ENCODE measurements at regions not wholly inside any gene's neighbourhood (a gene's known extent, or its start where the extent isn't known, plus 50 kb on each side); places are given as distances from the start of the nearest gene placed in this dataset.
"Not testable (repeated sequence)": the region's sequence is repeated elsewhere in the genome, so short reads cannot be mapped to it uniquely, and the experiment has no call there.

- H3K9me3 Mint-ChIP-seq = peaks cover 4% of the 10 kb centered on the region
- no peak overlapping the region for H3K27ac Mint-ChIP-seq
- H3K36me3 Mint-ChIP-seq (ENCODE audit: low read depth) = no peaks in the 10 kb centered on the region
- ATAC-seq (replicated peaks) = no peak
- no peaks in the 10 kb centered on the region for H3K4me1 Mint-ChIP-seq
- H3K4me3 Mint-ChIP-seq = no peak overlapping the region
- peaks cover 35% of the 10 kb centered on the region for H3K27me3 Mint-ChIP-seq
These were observed 107.5 kb downstream of the DCLK3 start for GRCh38 chr3:36656873-36657272.

- no peaks in the 10 kb centered on the region for H3K4me1 Mint-ChIP-seq
- no peak overlapping the region for H3K4me3 Mint-ChIP-seq
- H3K27me3 Mint-ChIP-seq = peaks cover 42% of the 10 kb centered on the region
- peaks cover 4% of the 10 kb centered on the region for H3K9me3 Mint-ChIP-seq
- no peaks in the 10 kb centered on the region for H3K36me3 Mint-ChIP-seq (ENCODE audit: low read depth)
- ATAC-seq (replicated peaks) = no peak
- no peak overlapping the region for H3K27ac Mint-ChIP-seq
These were observed 111.3 kb downstream of the DCLK3 start for GRCh38 chr3:36653095-36653494.

- Mint-ChIP-seq H3K9me3 (peaks cover 4% of the 10 kb centered on the region), H3K36me3 (ENCODE audit: low read depth) (no peaks in the 10 kb centered on the region), H3K4me3 (no peak overlapping the region), H3K27me3 (peaks cover 41% of the 10 kb centered on the region), H3K27ac (no peak overlapping the region), H3K4me1 (no peaks in the 10 kb centered on the region)
- ATAC-seq (replicated peaks) = no peak
These were observed 112.2 kb downstream of the DCLK3 start for GRCh38 chr3:36652104-36652503.

GRCh38 chr3:36650271-36650671 is 114.1 kb downstream of the DCLK3 start:
- no peak overlapping the region for H3K4me3 Mint-ChIP-seq
- H3K9me3 Mint-ChIP-seq = peaks cover 4% of the 10 kb centered on the region

GRCh38 chr3:36649125-36649524 is 115.2 kb downstream of the DCLK3 start:
- Mint-ChIP-seq H3K4me1 (no peaks in the 10 kb centered on the region), H3K36me3 (ENCODE audit: low read depth) (no peaks in the 10 kb centered on the region), H3K9me3 (no peaks in the 10 kb centered on the region), H3K27me3 (peaks cover 39% of the 10 kb centered on the region), H3K4me3 (no peak overlapping the region), H3K27ac (no peak overlapping the region)
- no peak for ATAC-seq (replicated peaks)

More at GRCh38 chr3:36650271-36650671, 114.1 kb downstream of the DCLK3 start:
- Mint-ChIP-seq H3K36me3 (ENCODE audit: low read depth) (no peaks in the 10 kb centered on the region), H3K4me1 (no peaks in the 10 kb centered on the region), H3K27me3 (peaks cover 43% of the 10 kb centered on the region), H3K27ac (no peak overlapping the region)
- ATAC-seq (replicated peaks) = no peak

- H3K36me3 Mint-ChIP-seq (ENCODE audit: low read depth) = no peaks in the 10 kb centered on the region
- H3K27ac Mint-ChIP-seq = no peak overlapping the region
- no peak overlapping the region for H3K4me3 Mint-ChIP-seq
- H3K4me1 Mint-ChIP-seq = no peaks in the 10 kb centered on the region
- ATAC-seq (replicated peaks) = peak; percentile 47
- H3K27me3 Mint-ChIP-seq = peaks cover 36% of the 10 kb centered on the region
- no peaks in the 10 kb centered on the region for H3K9me3 Mint-ChIP-seq
These were observed 115.9 kb downstream of the DCLK3 start for GRCh38 chr3:36648241-36649034.

GRCh38 chr3:36647423-36647853 is 116.9 kb downstream of the DCLK3 start:
- Mint-ChIP-seq H3K27me3 (peaks cover 39% of the 10 kb centered on the region), H3K4me3 (no peak overlapping the region), H3K36me3 (ENCODE audit: low read depth) (no peaks in the 10 kb centered on the region), H3K27ac (no peak overlapping the region), H3K4me1 (no peaks in the 10 kb centered on the region), H3K9me3 (no peaks in the 10 kb centered on the region)
- ATAC-seq (replicated peaks) = no peak

- Mint-ChIP-seq H3K4me1 (no peaks in the 10 kb centered on the region), H3K36me3 (ENCODE audit: low read depth) (no peaks in the 10 kb centered on the region), H3K4me3 (no peak overlapping the region), H3K27ac (no peak overlapping the region), H3K27me3 (peaks cover 22% of the 10 kb centered on the region), H3K9me3 (no peaks in the 10 kb centered on the region)
- no peak for ATAC-seq (replicated peaks)
These were observed 121.2 kb downstream of the DCLK3 start for GRCh38 chr3:36643192-36643591.

GRCh38 chr3:36635731-36636130 is 128.6 kb downstream of the DCLK3 start:
- ATAC-seq (replicated peaks) = no peak
- no peaks in the 10 kb centered on the region for H3K9me3 Mint-ChIP-seq
- peaks cover 4% of the 10 kb centered on the region for H3K27me3 Mint-ChIP-seq
- H3K36me3 Mint-ChIP-seq (ENCODE audit: low read depth) = no peaks in the 10 kb centered on the region
- no peaks in the 10 kb centered on the region for H3K4me1 Mint-ChIP-seq
- H3K4me3 Mint-ChIP-seq = no peak overlapping the region
- H3K27ac Mint-ChIP-seq = no peak overlapping the region

GRCh38 chr3:36633897-36634296 is 130.5 kb downstream of the DCLK3 start:
- not testable (repeated sequence) for H3K27me3 Mint-ChIP-seq; H3K4me1 Mint-ChIP-seq; ATAC-seq (replicated peaks); H3K36me3 Mint-ChIP-seq (ENCODE audit: low read depth); H3K27ac Mint-ChIP-seq; H3K9me3 Mint-ChIP-seq; H3K4me3 Mint-ChIP-seq

GRCh38 chr3:36633060-36633459 is 131.3 kb downstream of the DCLK3 start:
- no peaks in the 10 kb centered on the region for H3K9me3 Mint-ChIP-seq

GRCh38 chr3:36631549-36631948 is 132.8 kb downstream of the DCLK3 start:
- no peaks in the 10 kb centered on the region for H3K4me1 Mint-ChIP-seq
- H3K4me3 Mint-ChIP-seq = no peak overlapping the region
- H3K27ac Mint-ChIP-seq = no peak overlapping the region
- no peaks in the 10 kb centered on the region for H3K9me3 Mint-ChIP-seq
- H3K27me3 Mint-ChIP-seq = peaks cover 15% of the 10 kb centered on the region
- no peaks in the 10 kb centered on the region for H3K36me3 Mint-ChIP-seq (ENCODE audit: low read depth)
- ATAC-seq (replicated peaks) = no peak

More at GRCh38 chr3:36633060-36633459, 131.3 kb downstream of the DCLK3 start:
- H3K36me3 Mint-ChIP-seq (ENCODE audit: low read depth) = no peaks in the 10 kb centered on the region
- no peak for ATAC-seq (replicated peaks)
- H3K4me1 Mint-ChIP-seq = no peaks in the 10 kb centered on the region
- peaks cover 7% of the 10 kb centered on the region for H3K27me3 Mint-ChIP-seq
- no peak overlapping the region for H3K27ac Mint-ChIP-seq
- no peak overlapping the region for H3K4me3 Mint-ChIP-seq

GRCh38 chr3:36615861-36616260 is 148.5 kb downstream of the DCLK3 start:
- Mint-ChIP-seq H3K4me3 (no peak overlapping the region), H3K4me1 (no peaks in the 10 kb centered on the region), H3K36me3 (ENCODE audit: low read depth) (no peaks in the 10 kb centered on the region), H3K9me3 (no peaks in the 10 kb centered on the region), H3K27ac (no peak overlapping the region), H3K27me3 (peaks cover 4% of the 10 kb centered on the region)
- ATAC-seq (replicated peaks) = no peak

- no peaks in the 10 kb centered on the region for H3K36me3 Mint-ChIP-seq (ENCODE audit: low read depth)
- no peak for ATAC-seq (replicated peaks)
- H3K27ac Mint-ChIP-seq = no peak overlapping the region
- H3K4me3 Mint-ChIP-seq = no peak overlapping the region
- H3K9me3 Mint-ChIP-seq = no peaks in the 10 kb centered on the region
- peaks cover 13% of the 10 kb centered on the region for H3K27me3 Mint-ChIP-seq
- no peaks in the 10 kb centered on the region for H3K4me1 Mint-ChIP-seq
These were observed 157.2 kb downstream of the DCLK3 start for GRCh38 chr3:36606871-36607765.

- H3K4me1 Mint-ChIP-seq = no peaks in the 10 kb centered on the region
- H3K9me3 Mint-ChIP-seq = no peaks in the 10 kb centered on the region
- H3K27ac Mint-ChIP-seq = no peak overlapping the region
- no peak overlapping the region for H3K4me3 Mint-ChIP-seq
- peaks cover 12% of the 10 kb centered on the region for H3K27me3 Mint-ChIP-seq
- no peak for ATAC-seq (replicated peaks)
- no peaks in the 10 kb centered on the region for H3K36me3 Mint-ChIP-seq (ENCODE audit: low read depth)
These were observed 160.9 kb downstream of the DCLK3 start for GRCh38 chr3:36603423-36603822.

Measured in activated T-helper 17 cell treated with anti-CD3 and anti-CD28 coated beads, Interleukin-2, amount 50 U/mL, for 72 hours (primary cell).